Peyer's patch (tissue), 4 donors: ENCODE measurements at regions not wholly inside any gene's neighbourhood (a gene's known extent, or its start where the extent isn't known, plus 50 kb on each side); places are given as distances from the start of the nearest gene placed in this dataset.

Experiments
- DNase-seq, 3 donors: peaks; one replicate each; pipeline ENCODE4 v3.0.0-alpha.2; 2017 to 2019
- H3K27ac ChIP-seq, 4 donors: fragments of 200-600 bp; sonication (generic); one replicate each; pipeline ENCODE4 v1.5.1; 2016 to 2019
- H3K27me3 ChIP-seq, 2 donors: fragments of 200-600 bp; sonication (generic); one replicate each; pipeline ENCODE4 v1.5.1; 2019
- H3K36me3 ChIP-seq, 3 donors: fragments of 200-600 bp; sonication (generic); one replicate each; pipeline ENCODE4 v1.5.1; 2016 to 2019
- H3K4me1 ChIP-seq, 4 donors: fragments of 200-600 bp; sonication (generic); one replicate each; pipeline ENCODE4 v1.5.1; 2016 to 2019
- H3K4me3 ChIP-seq, 4 donors: fragments of 200-600 bp; sonication (generic); 1 replicate in 3 of 4; 2 replicates in 1 of 4; pipeline ENCODE4 v1.5.1; 2016 to 2019; ENCODE audit warnings: mild to moderate bottlenecking in 1 of 4
- H3K9me3 ChIP-seq, 4 donors: fragments of 200-600 bp; sonication (generic); one replicate each; pipeline ENCODE4 v1.5.1; 2016 to 2019; ENCODE audit warnings: mild to moderate bottlenecking in 1 of 4
- POLR2A ChIP-seq, 2 donors: fragments of 450-650 bp; IDR thresholded peaks; one replicate each; pipeline ENCODE4 v1.5.1; 2017; ENCODE audit warnings: antibody characterized with exemption in 2 of 2, mild to moderate bottlenecking in 2 of 2, moderate library complexity in 2 of 2
- TF ChIP-seq, protein P1 (sequence below), 6 experiments: fragments of 450-650 bp in 4 of 6; fragments of 200-600 bp in 2 of 6; sonication (generic) in 1 of 6; IDR thresholded peaks; one replicate each; pipeline ENCODE4 v1.5.1; 2017 to 2019; ENCODE audit warnings: antibody characterized with exemption in 6 of 6, mild to moderate bottlenecking in 3 of 6, moderate library complexity in 1 of 6

DNA sequence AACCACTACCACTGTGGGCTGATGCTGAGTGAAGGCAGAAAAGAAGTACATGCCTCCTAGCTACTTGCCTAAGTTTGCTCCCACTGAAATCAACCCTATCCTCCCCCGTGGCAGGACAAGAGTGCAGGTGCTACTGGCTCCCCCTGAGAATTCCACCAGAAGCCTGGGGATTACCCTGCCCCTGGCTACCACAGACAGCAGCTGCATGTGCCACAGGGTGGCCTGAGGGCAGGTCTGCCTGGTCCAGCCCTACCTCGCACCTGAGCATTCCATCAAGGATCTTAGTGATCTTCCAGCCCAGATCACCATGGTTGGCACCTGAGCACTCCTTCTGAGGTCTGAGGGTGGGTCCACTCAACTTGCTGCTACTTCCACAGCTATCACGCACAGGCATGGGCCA lies 176.4 kb upstream of the SMIM30 start:
- no peaks in the 10 kb centered on the region for H3K36me3 ChIP-seq
- TF ChIP-seq, protein P1, sequence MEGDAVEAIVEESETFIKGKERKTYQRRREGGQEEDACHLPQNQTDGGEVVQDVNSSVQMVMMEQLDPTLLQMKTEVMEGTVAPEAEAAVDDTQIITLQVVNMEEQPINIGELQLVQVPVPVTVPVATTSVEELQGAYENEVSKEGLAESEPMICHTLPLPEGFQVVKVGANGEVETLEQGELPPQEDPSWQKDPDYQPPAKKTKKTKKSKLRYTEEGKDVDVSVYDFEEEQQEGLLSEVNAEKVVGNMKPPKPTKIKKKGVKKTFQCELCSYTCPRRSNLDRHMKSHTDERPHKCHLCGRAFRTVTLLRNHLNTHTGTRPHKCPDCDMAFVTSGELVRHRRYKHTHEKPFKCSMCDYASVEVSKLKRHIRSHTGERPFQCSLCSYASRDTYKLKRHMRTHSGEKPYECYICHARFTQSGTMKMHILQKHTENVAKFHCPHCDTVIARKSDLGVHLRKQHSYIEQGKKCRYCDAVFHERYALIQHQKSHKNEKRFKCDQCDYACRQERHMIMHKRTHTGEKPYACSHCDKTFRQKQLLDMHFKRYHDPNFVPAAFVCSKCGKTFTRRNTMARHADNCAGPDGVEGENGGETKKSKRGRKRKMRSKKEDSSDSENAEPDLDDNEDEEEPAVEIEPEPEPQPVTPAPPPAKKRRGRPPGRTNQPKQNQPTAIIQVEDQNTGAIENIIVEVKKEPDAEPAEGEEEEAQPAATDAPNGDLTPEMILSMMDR (IDR thresholded peaks at IDR 0.05) = no peak
- no peak for TF ChIP-seq POLR2A (IDR thresholded peaks at IDR 0.05)
- no peaks in the 10 kb centered on the region for H3K9me3 ChIP-seq
- no peak overlapping the region for H3K4me3 ChIP-seq
- H3K27ac ChIP-seq = no peak overlapping the region
- H3K27me3 ChIP-seq = no peaks in the 10 kb centered on the region
- DNase-seq = no peak
- H3K4me1 ChIP-seq = no peaks in the 10 kb centered on the region

DNA sequence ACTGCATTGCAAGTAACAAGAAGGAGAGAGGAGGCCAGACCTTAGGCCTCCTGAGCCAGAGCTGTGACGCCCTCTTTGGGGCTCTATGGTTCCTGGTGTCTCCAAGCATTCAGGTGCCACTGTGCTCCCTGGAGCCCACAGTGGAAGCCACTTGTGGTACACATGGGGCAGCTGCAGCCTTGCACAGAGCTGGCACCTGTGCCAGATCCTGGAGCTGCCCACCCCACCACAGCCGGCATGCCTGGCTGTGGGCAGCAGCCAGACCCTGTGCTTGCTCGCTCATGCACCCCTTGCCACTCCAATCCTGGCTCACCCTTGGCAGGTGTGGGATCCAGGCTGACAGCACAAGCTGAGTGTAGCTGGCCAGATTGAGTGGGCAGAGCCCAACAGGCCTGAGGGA lies 173.8 kb upstream of the SMIM30 start:
- DNase-seq = no peak
- no peaks in the 10 kb centered on the region for H3K27me3 ChIP-seq
- no peaks in the 10 kb centered on the region for H3K4me1 ChIP-seq
- H3K4me3 ChIP-seq = no peak overlapping the region
- no peak for TF ChIP-seq POLR2A (IDR thresholded peaks at IDR 0.05)
- TF ChIP-seq, protein P1 (IDR thresholded peaks at IDR 0.05) = no peak
- H3K9me3 ChIP-seq = no peaks in the 10 kb centered on the region
- no peak overlapping the region for H3K27ac ChIP-seq
- H3K36me3 ChIP-seq = no peaks in the 10 kb centered on the region

DNA sequence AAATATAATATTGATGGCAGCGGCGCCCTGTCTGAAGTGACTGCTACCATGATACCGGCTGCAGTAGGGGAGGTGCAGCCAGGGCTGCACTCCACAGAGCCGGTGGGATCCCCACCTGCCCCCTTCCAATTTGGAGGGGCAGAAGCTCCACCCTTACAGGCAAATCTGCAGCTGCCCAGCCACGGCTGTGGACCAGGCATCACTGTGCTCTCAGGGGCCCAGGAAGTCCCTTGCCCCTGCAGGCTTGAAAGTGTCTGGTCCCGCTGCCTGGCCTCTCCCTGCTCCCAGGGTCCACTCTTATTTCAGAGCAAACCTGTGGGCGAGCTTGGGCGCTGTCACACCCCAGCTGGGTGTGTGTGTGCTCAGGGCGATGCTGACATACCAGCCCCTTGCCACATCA lies 172.7 kb upstream of the SMIM30 start:
- DNase-seq = no peak
- Histone ChIP-seq H3K27me3 (no peaks in the 10 kb centered on the region), H3K4me1 (no peaks in the 10 kb centered on the region), H3K27ac (no peak overlapping the region), H3K4me3 (no peak overlapping the region), H3K36me3 (no peaks in the 10 kb centered on the region), H3K9me3 (no peaks in the 10 kb centered on the region)
- TF ChIP-seq, protein P1 (IDR thresholded peaks at IDR 0.05) = no peak
- no peak for TF ChIP-seq POLR2A (IDR thresholded peaks at IDR 0.05)

DNA sequence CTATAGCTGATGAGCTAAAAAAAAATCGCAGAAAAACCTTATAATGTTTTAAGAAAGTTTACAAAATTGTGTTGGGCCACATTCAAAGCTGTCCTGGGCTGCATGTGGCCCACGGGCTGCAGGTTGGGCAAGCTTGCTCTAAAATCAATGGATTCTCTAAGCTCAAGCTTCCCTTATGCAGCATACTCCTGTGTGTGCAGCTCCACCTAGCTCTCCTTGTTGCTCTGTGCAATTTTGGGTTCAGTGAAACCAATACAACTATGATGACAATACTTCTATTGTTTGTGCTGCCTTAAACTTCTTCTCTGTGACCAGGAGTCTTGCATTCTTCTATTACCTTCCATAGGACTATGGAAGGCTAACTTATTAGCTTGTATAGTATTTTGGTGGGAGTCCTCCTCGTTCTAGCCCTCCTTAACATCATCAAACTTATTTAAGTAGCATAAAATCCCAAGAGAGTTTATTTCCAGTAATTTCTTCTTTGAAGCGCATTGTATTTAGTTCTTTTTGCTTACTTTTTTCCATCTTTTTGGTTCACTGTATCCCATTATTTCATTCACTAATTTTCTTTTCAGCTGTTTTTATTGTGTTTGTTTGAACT lies 170.9 kb upstream of the SMIM30 start:
- H3K36me3 ChIP-seq = no peaks in the 10 kb centered on the region
- no peaks in the 10 kb centered on the region for H3K27me3 ChIP-seq
- DNase-seq = no peak
- H3K4me3 ChIP-seq = no peak overlapping the region
- TF ChIP-seq, protein P1 (IDR thresholded peaks at IDR 0.05) = peak in 2 of 6 experiments; percentile 13 to 17
- no peak for TF ChIP-seq POLR2A (IDR thresholded peaks at IDR 0.05)
- H3K9me3 ChIP-seq = no peaks in the 10 kb centered on the region
- H3K27ac ChIP-seq = no peak overlapping the region
- no peaks in the 10 kb centered on the region for H3K4me1 ChIP-seq

DNA sequence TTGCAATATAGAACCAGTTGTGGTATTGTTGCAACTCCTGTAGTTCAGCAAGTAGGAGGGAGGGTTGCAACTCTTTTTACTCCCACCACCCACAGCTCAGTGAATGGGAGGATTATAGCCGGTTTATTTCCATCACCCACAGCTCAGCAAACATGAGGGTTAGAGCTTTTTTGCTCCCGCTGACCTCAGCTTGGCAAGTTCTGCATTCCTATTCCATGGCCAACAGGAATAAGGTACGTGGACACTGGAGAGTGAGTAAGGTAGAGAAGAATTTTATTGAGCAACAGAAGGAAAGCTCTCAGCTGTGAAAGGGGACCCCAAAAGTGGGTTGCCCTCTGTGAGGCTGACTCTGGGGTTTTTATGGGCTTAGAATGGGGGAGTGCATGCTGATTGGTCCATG lies 167.1 kb upstream of the SMIM30 start:
- Histone ChIP-seq H3K27ac (no peak overlapping the region), H3K4me3 (no peak overlapping the region)

More for the DNA sequence above, 167.1 kb upstream of the SMIM30 start:
- no peak for DNase-seq
- no peaks in the 10 kb centered on the region for H3K27me3 ChIP-seq
- TF ChIP-seq, protein P1 (IDR thresholded peaks at IDR 0.05) = no peak
- no peak for TF ChIP-seq POLR2A (IDR thresholded peaks at IDR 0.05)
- H3K36me3 ChIP-seq = no peaks in the 10 kb centered on the region
- no peaks in the 10 kb centered on the region for H3K4me1 ChIP-seq
- H3K9me3 ChIP-seq = no peaks in the 10 kb centered on the region
